ENCODE measurements at regions not wholly inside any gene's neighbourhood (a gene's known extent, or its start where the extent isn't known, plus 50 kb on each side); places are given as distances from the start of the nearest gene placed in this dataset.
"Not testable (repeated sequence)": the region's sequence is repeated elsewhere in the genome, so short reads cannot be mapped to it uniquely, and the experiment has no call there.

- TF ChIP-seq, protein P1, sequence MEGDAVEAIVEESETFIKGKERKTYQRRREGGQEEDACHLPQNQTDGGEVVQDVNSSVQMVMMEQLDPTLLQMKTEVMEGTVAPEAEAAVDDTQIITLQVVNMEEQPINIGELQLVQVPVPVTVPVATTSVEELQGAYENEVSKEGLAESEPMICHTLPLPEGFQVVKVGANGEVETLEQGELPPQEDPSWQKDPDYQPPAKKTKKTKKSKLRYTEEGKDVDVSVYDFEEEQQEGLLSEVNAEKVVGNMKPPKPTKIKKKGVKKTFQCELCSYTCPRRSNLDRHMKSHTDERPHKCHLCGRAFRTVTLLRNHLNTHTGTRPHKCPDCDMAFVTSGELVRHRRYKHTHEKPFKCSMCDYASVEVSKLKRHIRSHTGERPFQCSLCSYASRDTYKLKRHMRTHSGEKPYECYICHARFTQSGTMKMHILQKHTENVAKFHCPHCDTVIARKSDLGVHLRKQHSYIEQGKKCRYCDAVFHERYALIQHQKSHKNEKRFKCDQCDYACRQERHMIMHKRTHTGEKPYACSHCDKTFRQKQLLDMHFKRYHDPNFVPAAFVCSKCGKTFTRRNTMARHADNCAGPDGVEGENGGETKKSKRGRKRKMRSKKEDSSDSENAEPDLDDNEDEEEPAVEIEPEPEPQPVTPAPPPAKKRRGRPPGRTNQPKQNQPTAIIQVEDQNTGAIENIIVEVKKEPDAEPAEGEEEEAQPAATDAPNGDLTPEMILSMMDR (IDR thresholded peaks at IDR 0.05): not testable (repeated sequence)
- TF ChIP-seq POLR2A (IDR thresholded peaks at IDR 0.05): not testable (repeated sequence)
Measured at GRCh38 chr12:13841-14240, 52.7 kb upstream of the IQSEC3 start.
